Neural crest cell (in vitro differentiated cells): ENCODE measurements at regions not wholly inside any gene's neighbourhood (a gene's known extent, or its start where the extent isn't known, plus 50 kb on each side); places are given as distances from the start of the nearest gene placed in this dataset.

Experiments used
- DNase-seq: peaks from one replicate; pipeline ENCODE4 v3.0.0; 2021; ENCODE audit warnings: low read depth, mixed read lengths, low spot score
- H3K27ac Mint-ChIP-seq: one replicate; pipeline ENCODE4 v1.8.0; 2021; ENCODE audit warnings: mild to moderate bottlenecking, mixed read lengths; ENCODE audit not compliant: unreplicated experiment
- H3K27me3 Mint-ChIP-seq: 2 replicates; pipeline ENCODE4 v1.8.0; 2021; ENCODE audit warnings: low read depth, mild to moderate bottlenecking, mixed read lengths
- H3K36me3 Mint-ChIP-seq: 2 replicates; pipeline ENCODE4 v1.8.0; 2021; ENCODE audit warnings: low read depth, mild to moderate bottlenecking, mixed read lengths
- H3K4me1 Mint-ChIP-seq: 2 replicates; pipeline ENCODE4 v1.8.0; 2021; ENCODE audit warnings: mixed read lengths
- H3K4me3 Mint-ChIP-seq: one replicate; pipeline ENCODE4 v1.8.0; 2021; ENCODE audit warnings: mild to moderate bottlenecking, mixed read lengths
- H3K9me3 Mint-ChIP-seq: 2 replicates; pipeline ENCODE4 v1.8.0; 2021; ENCODE audit warnings: mixed read lengths
- TF ChIP-seq, protein P1 (sequence below): fragments of 200-600 bp; sonication (generic); conservative IDR thresholded peaks from 2 replicates; pipeline ENCODE4 v1.5.0; 2021; ENCODE audit warnings: antibody characterized with exemption, mild to moderate bottlenecking

DNA sequence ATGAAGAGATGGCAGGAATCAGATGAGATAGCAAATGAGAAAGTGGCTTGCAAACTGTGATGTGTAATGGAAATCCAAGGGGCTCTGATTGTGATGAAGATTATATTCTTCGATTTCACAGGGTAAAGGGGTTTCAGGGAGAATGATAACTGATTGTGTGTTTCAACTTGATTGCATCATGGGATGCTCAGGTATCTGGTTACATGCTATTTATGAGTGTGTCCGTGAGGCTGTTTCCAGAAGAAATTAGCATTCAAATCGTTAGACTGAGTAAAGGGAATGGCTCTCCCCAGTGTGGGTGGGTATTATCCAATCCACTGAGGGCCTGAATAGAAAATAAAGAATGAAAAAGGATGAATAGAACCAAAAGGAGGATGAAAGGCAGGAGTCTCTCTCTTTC lies 278.7 kb upstream of the LARGE1 start:
- TF ChIP-seq, protein P1, sequence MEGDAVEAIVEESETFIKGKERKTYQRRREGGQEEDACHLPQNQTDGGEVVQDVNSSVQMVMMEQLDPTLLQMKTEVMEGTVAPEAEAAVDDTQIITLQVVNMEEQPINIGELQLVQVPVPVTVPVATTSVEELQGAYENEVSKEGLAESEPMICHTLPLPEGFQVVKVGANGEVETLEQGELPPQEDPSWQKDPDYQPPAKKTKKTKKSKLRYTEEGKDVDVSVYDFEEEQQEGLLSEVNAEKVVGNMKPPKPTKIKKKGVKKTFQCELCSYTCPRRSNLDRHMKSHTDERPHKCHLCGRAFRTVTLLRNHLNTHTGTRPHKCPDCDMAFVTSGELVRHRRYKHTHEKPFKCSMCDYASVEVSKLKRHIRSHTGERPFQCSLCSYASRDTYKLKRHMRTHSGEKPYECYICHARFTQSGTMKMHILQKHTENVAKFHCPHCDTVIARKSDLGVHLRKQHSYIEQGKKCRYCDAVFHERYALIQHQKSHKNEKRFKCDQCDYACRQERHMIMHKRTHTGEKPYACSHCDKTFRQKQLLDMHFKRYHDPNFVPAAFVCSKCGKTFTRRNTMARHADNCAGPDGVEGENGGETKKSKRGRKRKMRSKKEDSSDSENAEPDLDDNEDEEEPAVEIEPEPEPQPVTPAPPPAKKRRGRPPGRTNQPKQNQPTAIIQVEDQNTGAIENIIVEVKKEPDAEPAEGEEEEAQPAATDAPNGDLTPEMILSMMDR: no peak
- H3K9me3 Mint-ChIP-seq: peaks cover 5% of the 10 kb centered on the region
- H3K4me3 Mint-ChIP-seq: no peak overlapping the region
- H3K36me3 Mint-ChIP-seq: peaks cover 2% of the 10 kb centered on the region
- peaks cover 24% of the 10 kb centered on the region for H3K27me3 Mint-ChIP-seq
- peaks cover 19% of the 10 kb centered on the region for H3K4me1 Mint-ChIP-seq
- no peak overlapping the region for H3K27ac Mint-ChIP-seq
- DNase-seq: no peak

- no peak for DNase-seq
- Mint-ChIP-seq H3K27ac (peak overlapping the region; percentile 39), H3K9me3 (peaks cover 5% of the 10 kb centered on the region), H3K27me3 (no peaks in the 10 kb centered on the region), H3K4me1 (peaks cover 13% of the 10 kb centered on the region), H3K4me3 (no peak overlapping the region), H3K36me3 (no peaks in the 10 kb centered on the region)
- TF ChIP-seq, protein P1: no peak
These were observed 290.0 kb upstream of the LARGE1 start for GRCh38 chr22:34210301-34210700.

DNA sequence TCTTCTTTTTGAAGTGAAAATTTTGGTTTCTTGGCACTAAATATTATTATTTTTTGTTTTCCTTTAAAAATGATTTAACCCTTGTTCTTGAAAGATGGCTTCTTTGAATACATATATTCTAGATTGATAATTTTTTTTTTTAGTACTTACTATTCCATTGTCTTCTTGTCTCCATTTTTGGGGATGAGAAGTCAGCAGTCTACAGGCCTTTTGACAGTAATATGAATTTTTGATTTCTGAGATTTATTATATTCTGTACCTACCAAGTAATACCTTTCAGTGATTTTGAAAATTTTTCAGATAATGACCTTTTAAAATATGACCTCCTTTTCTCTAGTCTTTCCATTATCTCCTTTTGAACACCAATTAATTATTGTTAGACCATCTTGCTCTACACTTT lies 294.1 kb upstream of the LARGE1 start:
- peaks cover 13% of the 10 kb centered on the region for H3K4me1 Mint-ChIP-seq
- H3K27me3 Mint-ChIP-seq: no peaks in the 10 kb centered on the region
- DNase-seq: no peak
- H3K36me3 Mint-ChIP-seq: peaks cover 3% of the 10 kb centered on the region
- no peak overlapping the region for H3K4me3 Mint-ChIP-seq
- peaks cover 7% of the 10 kb centered on the region for H3K9me3 Mint-ChIP-seq
- no peak overlapping the region for H3K27ac Mint-ChIP-seq
- TF ChIP-seq, protein P1: no peak

GRCh38 chr22:34225278-34225677 lies 305.0 kb upstream of the LARGE1 start:
- Mint-ChIP-seq H3K27me3 (no peaks in the 10 kb centered on the region), H3K27ac (no peak overlapping the region), H3K36me3 (no peaks in the 10 kb centered on the region), H3K4me3 (no peak overlapping the region), H3K4me1 (peaks cover 5% of the 10 kb centered on the region), H3K9me3 (no peaks in the 10 kb centered on the region)
- no peak for DNase-seq
- TF ChIP-seq, protein P1: no peak

DNA sequence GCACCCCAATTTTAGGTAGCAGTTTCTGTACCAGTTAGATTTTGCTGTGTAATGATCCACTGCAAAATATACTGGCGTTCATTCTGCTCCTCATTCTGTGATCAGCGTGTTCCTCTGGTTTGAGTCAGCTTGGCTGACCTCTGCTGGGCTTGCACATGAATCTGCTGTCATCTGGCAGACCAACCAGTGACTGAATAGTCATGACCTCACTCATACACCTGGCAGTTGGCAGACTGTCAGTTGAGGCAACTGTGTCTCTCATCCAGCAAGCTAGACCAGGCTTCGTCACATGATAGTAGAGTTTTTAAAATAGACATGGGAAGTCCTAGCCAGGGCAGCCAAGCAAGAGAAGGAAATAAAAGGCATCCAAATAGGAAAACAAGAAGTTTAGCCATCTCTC lies 316.3 kb upstream of the LARGE1 start:
- Mint-ChIP-seq H3K4me3 (no peak overlapping the region), H3K36me3 (no peaks in the 10 kb centered on the region), H3K27me3 (peaks cover 29% of the 10 kb centered on the region), H3K4me1 (no peaks in the 10 kb centered on the region), H3K9me3 (peaks cover 7% of the 10 kb centered on the region), H3K27ac (no peak overlapping the region)
- TF ChIP-seq, protein P1: no peak
- no peak for DNase-seq

GRCh38 chr22:34239421-34239820 lies 319.1 kb upstream of the LARGE1 start:
- Mint-ChIP-seq H3K27ac (no peak overlapping the region), H3K27me3 (peaks cover 6% of the 10 kb centered on the region), H3K9me3 (peaks cover 6% of the 10 kb centered on the region), H3K4me1 (no peaks in the 10 kb centered on the region), H3K4me3 (no peak overlapping the region), H3K36me3 (no peaks in the 10 kb centered on the region)
- TF ChIP-seq, protein P1: no peak
- no peak for DNase-seq
